ENCODE measurements at regions not wholly inside any gene's neighbourhood (a gene's known extent, or its start where the extent isn't known, plus 50 kb on each side); places are given as distances from the start of the nearest gene placed in this dataset.

DNA sequence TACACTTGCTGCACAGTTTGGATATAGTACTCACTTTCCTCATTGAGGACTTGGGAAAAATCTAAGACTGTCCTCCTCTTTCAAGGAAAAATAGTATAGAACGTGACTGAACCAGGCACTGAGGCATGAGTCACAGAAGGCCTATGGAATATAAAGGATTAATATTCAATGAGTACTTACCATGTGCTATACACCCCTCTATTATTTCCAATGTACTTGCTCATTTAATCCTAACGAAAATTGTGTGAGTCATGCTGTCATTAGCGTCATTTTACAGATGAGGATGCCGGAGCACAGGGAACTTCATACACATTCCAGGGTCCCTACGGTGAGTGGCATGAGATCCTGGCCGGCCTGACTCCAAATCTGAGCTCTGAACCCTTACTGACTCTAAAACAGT is 2136.2 kb upstream of the TENM3 start:
- in situ Hi-C loops (cut with HindIII; ENCODE audit: low sequenced_read_pairs), result no loop called here
- no peak for DNase-seq (ENCODE audit: low read depth, low spot score)

DNA sequence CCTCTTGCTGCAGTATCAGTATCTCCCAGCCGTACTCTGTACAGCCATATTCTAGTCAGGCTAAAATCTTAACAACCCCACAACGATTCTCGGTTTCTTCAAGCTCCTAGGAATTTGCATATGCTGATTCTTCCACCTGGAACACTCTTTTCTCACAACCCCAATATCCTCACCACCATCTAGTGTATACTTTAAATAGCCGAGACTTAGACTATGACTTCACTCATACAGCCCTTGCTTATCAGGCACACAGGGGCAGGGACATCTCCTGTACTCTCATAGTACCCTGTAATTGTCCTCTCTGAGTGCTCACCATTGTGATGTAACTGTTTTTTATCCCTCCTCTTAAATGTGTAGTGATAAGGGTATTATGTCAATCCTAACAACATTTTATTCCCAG is 2126.4 kb upstream of the TENM3 start:
- H3K4me3 ChIP-seq (ENCODE audit: low read depth, low read length), result no peak overlapping the region
- no peak for DNase-seq (ENCODE audit: low read depth, low spot score)
- in situ Hi-C loops (cut with HindIII; ENCODE audit: low sequenced_read_pairs), result no loop called here
- TF ChIP-seq, protein P1, sequence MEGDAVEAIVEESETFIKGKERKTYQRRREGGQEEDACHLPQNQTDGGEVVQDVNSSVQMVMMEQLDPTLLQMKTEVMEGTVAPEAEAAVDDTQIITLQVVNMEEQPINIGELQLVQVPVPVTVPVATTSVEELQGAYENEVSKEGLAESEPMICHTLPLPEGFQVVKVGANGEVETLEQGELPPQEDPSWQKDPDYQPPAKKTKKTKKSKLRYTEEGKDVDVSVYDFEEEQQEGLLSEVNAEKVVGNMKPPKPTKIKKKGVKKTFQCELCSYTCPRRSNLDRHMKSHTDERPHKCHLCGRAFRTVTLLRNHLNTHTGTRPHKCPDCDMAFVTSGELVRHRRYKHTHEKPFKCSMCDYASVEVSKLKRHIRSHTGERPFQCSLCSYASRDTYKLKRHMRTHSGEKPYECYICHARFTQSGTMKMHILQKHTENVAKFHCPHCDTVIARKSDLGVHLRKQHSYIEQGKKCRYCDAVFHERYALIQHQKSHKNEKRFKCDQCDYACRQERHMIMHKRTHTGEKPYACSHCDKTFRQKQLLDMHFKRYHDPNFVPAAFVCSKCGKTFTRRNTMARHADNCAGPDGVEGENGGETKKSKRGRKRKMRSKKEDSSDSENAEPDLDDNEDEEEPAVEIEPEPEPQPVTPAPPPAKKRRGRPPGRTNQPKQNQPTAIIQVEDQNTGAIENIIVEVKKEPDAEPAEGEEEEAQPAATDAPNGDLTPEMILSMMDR (IDR thresholded peaks at IDR 0.05; ENCODE audit: low read depth, low read length), result no peak

More for the DNA sequence above, 2136.2 kb upstream of the TENM3 start:
- TF ChIP-seq, protein P1 (IDR thresholded peaks at IDR 0.05; ENCODE audit: low read depth, low read length), result no peak
- H3K4me3 ChIP-seq (ENCODE audit: low read depth, low read length), result no peak overlapping the region

DNA sequence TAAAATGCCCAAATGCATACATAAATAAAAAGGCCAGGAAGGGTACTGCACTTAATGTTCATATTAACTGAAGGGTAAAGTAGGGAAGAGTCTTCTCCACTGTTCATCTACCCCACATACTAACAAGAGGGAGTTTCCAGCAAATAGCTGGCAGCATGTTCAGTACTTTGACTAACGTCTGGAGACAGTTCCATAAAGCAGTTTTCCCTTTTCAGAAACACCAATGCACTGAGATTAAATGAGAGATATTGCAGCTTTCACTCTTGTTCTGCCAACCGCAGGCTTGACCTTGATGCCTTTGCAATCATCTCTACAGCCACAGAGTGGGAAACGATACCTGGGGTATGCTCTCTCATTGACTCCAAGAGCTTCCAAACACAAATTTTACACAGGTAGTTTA is 2123.1 kb upstream of the TENM3 start:
- no peak overlapping the region for H3K4me3 ChIP-seq (ENCODE audit: low read depth, low read length)
- DNase-seq (ENCODE audit: low read depth, low spot score), result no peak
- in situ Hi-C loops (cut with HindIII; ENCODE audit: low sequenced_read_pairs), result no loop called here
- TF ChIP-seq, protein P1 (IDR thresholded peaks at IDR 0.05; ENCODE audit: low read depth, low read length), result no peak

DNA sequence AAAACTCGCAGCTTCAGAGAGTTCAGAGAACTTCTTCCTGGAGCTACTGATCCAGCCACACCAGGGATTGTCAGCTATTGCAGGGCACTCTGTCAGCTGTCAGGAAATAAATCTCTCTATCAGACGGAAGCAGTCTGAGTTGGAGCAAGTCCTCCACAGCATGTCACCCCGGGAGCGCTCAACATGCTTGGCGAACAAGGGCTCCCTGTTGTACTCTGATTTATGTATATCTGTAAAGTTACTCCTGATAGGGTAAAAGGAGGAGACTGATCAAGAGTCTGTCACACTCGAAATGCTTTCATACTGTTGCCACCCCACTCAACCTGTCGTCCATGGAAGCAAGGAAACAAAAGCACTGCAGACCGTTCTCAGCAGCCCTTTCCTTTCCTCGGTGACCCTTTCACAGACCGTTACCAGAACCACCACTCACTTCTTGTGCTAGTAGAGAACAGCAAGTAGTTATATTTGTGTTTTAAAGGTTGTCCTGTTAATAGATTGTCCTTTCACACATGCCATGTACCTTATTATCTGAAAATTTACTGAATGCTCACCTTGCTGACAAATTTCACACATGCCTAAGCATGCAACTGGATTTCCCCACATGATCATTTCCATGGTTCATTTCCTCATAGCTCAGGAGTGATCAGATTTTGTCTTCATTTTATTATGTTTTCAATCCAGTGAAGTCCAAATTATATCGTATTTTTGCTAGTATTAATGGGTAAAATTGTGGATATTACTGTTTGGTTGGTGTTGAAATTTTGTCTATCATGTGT is 2108.9 kb upstream of the TENM3 start:
- TF ChIP-seq, protein P1 (IDR thresholded peaks at IDR 0.05; ENCODE audit: low read depth, low read length), result no peak
- peak; percentile 6 for DNase-seq (ENCODE audit: low read depth, low spot score)
- in situ Hi-C loops (cut with HindIII; ENCODE audit: low sequenced_read_pairs), result no loop called here
- no peak overlapping the region for H3K4me3 ChIP-seq (ENCODE audit: low read depth, low read length)

DNA sequence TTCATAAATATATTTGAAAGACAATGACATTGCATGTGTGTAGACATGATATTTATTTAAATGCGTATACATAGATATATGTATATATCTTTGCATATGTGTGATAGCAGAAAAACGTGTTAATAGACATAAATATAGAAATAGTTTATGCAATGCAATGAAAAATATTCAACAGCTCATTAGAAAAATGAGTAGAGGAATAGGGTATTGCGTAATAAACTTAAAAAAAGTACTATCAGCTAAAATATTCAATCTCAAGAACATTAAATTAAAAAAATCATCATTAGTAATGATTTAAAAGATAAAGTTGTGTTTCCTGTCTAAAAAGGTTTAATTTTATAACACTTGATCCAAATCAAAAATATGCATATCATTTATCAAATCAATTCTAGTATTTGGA is 2101.5 kb upstream of the TENM3 start:
- in situ Hi-C loops (cut with HindIII; ENCODE audit: low sequenced_read_pairs), result no loop called here
- TF ChIP-seq, protein P1 (IDR thresholded peaks at IDR 0.05; ENCODE audit: low read depth, low read length), result no peak
- H3K4me3 ChIP-seq (ENCODE audit: low read depth, low read length), result no peak overlapping the region
- DNase-seq (ENCODE audit: low read depth, low spot score), result no peak

DNA sequence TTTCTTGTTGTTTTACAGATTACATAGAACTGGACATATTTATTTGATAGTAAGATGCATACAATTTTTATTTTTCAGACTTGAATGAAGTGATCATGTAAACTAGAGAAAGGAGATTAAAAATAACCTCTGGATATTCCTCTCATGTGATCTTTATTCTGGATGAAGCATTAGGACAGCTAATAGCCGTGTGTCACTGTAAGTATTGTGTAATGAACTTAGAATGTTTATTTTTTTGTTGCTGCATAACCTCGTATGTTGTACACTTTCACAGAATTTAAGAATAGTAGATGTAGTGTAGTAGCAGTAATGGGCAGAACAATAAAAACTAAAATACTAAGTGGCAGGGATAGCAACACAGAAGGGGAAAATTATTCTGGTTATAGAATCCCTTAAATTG is 2094.5 kb upstream of the TENM3 start:
- no peak overlapping the region for H3K4me3 ChIP-seq (ENCODE audit: low read depth, low read length)
- in situ Hi-C loops (cut with HindIII; ENCODE audit: low sequenced_read_pairs), result no loop called here
- TF ChIP-seq, protein P1 (IDR thresholded peaks at IDR 0.05; ENCODE audit: low read depth, low read length), result no peak
- no peak for DNase-seq (ENCODE audit: low read depth, low spot score)

Measured in astrocyte of the spinal cord (primary cell).